Astrocyte of the cerebellum (primary cell): ENCODE measurements at regions not wholly inside any gene's neighbourhood (a gene's known extent, or its start where the extent isn't known, plus 50 kb on each side); places are given as distances from the start of the nearest gene placed in this dataset.

ENCODE experiments used
- DNase-seq: peaks from one replicate; pipeline ENCODE4 v3.0.0-alpha.2; 2011; ENCODE audit warnings: low read depth
- H3K4me3 ChIP-seq: 2 replicates; pipeline ENCODE4 v1.5.1; 2011; ENCODE audit warnings: mild to moderate bottlenecking, low read depth, low read length, moderate library complexity
- in situ Hi-C: cut with HindIII; loops from 2 replicates; pipeline ENCODE4 v1.10.0; 2017; ENCODE audit warnings: low sequenced_read_pairs
- TF ChIP-seq, protein P1 (sequence below): IDR thresholded peaks from 2 replicates; pipeline ENCODE4 v1.5.1; 2012; ENCODE audit warnings: low read length, low read depth, moderate library complexity, mild to moderate bottlenecking; ENCODE audit errors: missing control alignments

DNA sequence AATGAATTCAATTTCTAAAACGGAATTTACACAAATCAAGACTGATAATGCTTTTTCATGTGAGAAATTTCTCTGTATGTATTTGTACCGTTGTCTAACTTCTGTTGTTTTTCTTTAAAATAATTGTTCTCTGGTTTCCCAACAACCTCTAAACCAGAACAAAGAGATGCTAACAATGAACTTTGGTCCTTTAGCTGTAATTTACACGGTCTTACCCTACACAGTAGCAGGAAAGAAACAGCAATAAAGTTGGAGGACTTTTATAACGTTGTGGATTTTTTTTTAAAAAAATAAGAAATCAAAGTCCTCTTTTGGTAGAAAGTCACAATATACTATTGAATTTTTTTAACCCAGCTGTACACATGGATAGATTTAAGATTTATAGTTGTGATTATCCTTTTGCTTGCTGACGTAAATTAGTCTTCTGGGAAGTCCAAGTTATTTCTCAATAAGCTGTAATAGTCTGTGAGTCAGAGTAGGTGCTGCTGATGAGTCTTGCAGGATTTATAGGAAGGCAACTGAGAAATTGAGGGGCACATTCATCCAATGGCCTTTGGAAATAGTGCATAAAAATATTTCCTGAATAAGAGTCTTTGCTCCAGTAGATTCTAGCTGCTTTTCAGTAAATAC, 76.8 kb upstream of the PCSK1 start:
- in situ Hi-C loops, result no loop called here
- TF ChIP-seq, protein P1, sequence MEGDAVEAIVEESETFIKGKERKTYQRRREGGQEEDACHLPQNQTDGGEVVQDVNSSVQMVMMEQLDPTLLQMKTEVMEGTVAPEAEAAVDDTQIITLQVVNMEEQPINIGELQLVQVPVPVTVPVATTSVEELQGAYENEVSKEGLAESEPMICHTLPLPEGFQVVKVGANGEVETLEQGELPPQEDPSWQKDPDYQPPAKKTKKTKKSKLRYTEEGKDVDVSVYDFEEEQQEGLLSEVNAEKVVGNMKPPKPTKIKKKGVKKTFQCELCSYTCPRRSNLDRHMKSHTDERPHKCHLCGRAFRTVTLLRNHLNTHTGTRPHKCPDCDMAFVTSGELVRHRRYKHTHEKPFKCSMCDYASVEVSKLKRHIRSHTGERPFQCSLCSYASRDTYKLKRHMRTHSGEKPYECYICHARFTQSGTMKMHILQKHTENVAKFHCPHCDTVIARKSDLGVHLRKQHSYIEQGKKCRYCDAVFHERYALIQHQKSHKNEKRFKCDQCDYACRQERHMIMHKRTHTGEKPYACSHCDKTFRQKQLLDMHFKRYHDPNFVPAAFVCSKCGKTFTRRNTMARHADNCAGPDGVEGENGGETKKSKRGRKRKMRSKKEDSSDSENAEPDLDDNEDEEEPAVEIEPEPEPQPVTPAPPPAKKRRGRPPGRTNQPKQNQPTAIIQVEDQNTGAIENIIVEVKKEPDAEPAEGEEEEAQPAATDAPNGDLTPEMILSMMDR, result no peak
- peak; percentile 19 for DNase-seq
- H3K4me3 ChIP-seq, result no peak overlapping the region

DNA sequence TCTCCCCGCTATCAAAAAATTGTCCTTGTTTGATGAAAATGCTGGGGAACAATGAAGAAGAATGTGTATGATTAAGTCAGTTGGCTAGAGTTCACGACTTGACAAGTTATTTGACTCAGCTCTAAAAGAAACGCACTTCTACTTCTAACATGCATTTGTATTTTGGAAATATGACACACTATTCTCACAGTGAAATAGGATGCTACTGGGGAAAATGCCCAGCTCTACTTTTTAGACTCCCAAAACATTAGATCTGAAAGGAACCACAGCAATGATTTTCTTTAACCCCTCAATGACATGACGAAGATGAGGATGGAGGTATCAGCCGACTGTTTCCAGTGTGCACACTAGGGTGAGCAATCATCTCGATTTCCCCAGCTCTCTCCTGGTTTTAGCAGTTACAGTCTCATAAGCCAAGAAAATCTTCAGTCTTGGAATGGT, 83.6 kb upstream of the PCSK1 start:
- H3K4me3 ChIP-seq, result no peak overlapping the region
- DNase-seq, result no peak
- TF ChIP-seq, protein P1, result peak; percentile 10
- in situ Hi-C loops, result no loop called here

DNA sequence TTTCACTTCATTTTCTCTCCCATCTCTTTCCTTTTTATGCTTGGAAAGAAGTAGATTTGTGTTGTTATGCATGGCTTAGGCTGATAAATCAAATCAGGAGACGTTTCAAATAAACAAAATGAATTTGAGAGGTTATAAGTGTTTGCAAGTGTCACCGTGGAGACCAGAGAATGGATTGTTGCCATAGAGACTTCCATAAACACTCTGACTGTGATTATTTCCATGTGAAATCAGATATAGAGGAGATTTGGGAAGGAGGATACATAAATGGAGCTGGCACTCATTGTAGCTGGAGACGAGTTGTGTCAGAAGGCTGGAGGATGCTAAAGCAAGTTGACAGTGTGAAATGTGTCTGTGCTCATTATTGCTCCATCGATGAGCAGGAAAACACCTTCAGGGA, 84.2 kb upstream of the PCSK1 start:
- TF ChIP-seq, protein P1, result no peak
- H3K4me3 ChIP-seq, result no peak overlapping the region
- in situ Hi-C loops, result no loop called here
- no peak for DNase-seq

DNA sequence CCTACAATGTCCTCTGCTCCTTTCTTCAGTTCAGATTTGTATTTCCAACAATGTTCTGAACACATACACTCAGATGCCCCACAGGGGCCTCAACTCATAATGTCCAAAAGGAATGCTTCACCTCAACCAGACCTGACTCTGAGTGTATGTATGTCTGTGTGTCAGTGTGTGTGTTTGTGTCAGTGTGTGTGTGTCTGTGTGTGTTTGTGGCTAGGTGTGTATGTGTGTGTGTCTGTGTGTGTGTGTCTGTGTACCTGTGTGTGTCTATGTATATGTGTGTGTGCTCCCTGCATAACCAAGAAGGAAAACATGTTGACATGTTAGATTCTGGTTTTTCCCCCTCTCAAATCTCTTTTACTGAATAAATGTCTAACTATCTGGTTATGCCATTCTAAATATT, 87.3 kb upstream of the PCSK1 start:
- no peak for DNase-seq
- H3K4me3 ChIP-seq, result no peak overlapping the region
- in situ Hi-C loops, result loop anchor here (5.0 kb wide), 1 partner anchor 62 kb away; no protein-coding TSS in a partner anchor

DNA sequence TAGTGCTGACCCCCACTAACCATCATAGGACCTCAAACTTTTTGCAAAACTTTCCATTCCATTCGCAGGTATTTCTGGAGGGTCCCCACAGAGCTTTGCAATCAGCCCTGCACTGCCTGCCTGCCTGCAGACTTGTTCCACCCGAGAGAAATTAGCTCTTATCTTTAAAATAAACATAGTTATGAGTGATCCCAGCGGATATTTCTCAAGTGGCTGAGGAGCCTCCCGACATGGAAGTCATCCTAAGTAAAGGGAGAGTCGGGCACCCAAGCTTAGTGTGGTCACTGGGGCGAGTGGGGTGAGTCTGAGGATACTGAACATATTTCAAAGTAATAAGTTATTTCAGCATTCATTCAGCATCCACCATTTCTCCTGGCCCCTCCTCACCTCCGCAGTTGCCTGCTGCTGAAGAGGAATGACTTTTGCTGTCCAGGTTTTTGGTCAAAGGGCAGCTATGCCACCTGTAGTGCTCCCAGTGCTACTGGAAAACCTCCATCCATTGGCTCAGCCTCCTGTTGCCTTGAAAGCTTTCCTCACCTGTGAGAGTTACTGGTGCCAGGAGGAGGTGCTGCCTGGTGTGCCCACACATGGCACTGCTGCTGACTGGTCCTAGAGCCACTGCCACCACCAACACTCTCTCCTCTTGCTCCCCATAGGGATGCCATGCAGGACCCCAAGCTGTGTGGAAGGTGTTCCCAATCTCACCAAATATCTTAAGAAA, 89.7 kb upstream of the PCSK1 start:
- TF ChIP-seq, protein P1, result no peak
- in situ Hi-C loops, result loop anchor here (5.0 kb wide), 1 partner anchor 60 kb away; no protein-coding TSS in a partner anchor
- no peak overlapping the region for H3K4me3 ChIP-seq
- no peak for DNase-seq

More for the DNA sequence above, 87.3 kb upstream of the PCSK1 start:
- TF ChIP-seq, protein P1, result no peak

DNA sequence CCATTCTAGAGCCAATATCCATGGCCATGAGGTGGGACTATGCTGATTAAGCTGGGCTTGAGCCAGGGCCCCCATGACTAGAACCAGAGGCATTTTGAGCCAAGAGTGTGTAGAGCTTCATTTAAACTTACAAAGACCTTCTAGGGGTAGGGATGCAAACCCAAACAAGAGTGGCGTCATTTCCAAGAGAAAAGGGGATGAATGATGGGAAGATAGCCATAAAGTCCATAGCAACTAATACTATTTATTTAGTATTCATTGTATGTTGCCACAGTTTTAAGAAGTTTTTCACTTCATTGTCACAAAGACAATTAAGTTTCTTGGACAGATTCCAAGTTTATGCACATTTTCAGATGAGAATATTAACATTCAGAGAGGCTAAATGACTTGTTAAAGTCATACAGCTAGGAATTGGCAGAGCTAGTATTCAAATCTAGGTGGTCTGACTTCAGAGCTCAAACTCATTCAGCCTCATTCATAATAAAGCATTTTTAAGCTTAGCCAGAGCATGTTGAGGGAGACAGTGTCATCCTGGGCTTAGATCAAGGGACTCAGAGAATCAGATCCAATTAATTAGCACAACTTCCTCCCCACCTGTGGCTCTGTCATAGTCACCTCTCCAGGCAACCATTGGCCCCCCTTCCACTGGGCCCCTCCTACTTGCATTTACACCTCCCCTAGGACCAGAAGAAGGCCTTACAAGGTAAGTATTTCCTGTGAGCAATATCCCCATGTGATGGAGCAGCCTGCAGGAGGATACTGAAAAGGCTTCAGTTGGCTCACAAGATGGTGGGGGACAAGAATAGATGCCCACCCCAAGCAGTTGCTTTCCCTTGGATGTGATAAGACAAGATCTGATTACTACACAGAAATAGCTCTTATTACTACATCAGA, 95.0 kb upstream of the PCSK1 start:
- in situ Hi-C loops, result no loop called here
- TF ChIP-seq, protein P1, result no peak
- DNase-seq, result no peak
- H3K4me3 ChIP-seq, result no peak overlapping the region
